GM18499 (cell line): ENCODE measurements at regions not wholly inside any gene's neighbourhood (a gene's known extent, or its start where the extent isn't known, plus 50 kb on each side); places are given as distances from the start of the nearest gene placed in this dataset.

ENCODE experiments used
- ATAC-seq: cut with Tn5 transposase; IDR thresholded peaks from one replicate; pipeline ENCODE4 v1.9.1; 2021; ENCODE audit warnings: moderate number of reproducible peaks; ENCODE audit not compliant: insufficient read depth, unreplicated experiment

DNA sequence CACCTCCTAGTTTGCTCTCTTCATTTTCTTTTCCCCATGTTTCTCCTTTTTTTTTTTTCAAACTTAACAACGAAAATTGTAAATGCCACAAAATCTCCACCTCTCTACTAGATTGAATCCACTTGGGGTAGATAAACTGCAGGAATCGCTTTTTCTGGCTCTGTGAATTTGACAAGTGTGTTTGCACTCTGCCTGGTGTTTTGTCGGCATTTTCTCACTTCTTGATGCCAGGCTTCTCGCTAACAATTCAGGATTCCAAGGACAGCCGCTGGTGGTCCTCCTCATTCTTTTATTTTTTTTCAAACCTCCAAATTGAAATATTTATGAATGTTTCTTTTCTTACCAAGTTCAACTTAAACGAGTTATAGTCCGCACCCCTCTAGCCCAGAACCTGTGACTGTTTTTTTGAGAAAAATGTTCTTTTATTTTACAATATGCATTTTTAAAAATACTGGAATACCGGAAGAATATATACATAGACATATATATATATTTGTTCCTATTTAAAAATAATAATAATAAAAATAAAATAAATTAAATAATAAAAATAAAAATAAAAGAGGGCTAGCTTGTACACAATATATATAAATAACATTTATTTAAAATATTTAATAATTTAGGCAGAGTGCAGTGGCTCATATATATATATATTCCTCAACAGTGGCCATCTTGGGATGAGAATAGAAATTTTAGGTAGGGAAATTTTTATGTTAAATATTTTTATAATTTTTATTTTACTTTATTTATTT lies 538.8 kb downstream of the TYW1 start:
- no peak for ATAC-seq

DNA sequence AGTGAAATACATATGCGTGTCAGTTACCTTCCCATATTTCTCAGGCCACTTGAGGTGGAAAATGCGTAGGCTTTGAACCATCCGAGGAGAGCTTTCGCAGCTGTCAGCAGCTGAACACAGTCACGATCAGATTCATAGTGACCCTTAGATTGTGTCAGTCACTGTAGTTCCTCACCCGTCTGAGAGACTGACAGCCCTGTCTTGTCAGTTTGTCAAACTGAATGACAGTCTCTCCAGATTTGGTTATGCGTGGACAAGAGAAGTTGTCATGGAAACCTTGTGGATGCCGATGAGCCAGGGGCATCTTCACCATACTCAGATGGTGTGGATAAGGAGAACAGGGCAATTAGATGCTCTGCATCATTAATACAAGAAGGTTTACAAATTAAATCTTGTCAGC lies 546.3 kb downstream of the TYW1 start:
- ATAC-seq: no peak

DNA sequence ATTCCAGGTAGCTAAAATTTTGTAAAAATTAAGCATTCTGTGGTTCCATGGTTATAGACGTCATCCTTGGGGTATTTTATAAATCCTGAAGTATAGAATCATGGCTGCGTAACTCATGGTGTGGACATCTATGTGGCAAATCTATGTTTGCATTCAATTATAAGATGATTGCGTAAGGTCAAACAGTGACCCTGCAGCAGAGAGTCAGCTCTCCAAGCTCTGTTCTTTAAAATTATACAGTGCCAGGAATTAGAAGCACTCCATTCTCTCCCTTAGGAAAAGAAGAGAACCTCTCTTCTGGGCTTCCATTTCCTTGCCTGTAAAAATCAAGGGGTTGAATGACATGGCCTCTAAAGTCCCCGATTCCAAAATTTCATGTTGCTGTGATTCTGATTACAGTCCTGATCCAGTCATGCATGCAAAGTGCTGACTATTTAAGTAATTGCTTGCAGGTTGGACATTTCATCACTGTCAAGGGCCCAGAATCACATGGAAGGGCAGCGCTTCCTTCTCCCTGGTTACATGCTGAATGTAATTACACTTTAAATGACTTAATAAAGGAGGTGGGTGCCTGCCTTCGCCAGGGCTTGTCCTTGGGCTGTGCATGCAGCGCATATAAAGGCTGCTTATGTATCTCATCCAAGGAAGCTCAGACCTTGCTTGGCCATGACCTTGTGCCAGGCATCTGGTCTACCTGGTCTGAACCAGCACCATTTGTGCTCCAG lies 550.7 kb downstream of the TYW1 start:
- ATAC-seq: no peak

DNA sequence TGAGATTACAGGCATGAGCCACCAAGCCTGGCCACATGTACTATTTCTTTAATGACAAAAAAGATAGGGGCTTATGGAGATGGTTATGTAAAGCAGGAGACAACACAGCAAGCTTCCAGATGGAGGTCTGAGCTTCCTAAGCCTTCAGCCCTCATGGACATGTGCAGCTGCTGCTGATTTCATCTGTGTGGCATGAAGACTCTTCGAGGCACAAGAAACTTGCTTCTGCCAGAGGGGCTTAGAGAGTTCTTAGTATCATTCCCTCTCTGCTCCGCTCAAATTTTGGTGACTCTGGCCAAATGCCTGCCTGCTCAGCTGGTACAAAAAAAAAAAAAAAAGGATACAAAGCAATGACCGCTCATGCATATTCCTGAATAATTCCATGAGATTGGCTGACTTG lies 552.5 kb downstream of the TYW1 start:
- no peak for ATAC-seq

DNA sequence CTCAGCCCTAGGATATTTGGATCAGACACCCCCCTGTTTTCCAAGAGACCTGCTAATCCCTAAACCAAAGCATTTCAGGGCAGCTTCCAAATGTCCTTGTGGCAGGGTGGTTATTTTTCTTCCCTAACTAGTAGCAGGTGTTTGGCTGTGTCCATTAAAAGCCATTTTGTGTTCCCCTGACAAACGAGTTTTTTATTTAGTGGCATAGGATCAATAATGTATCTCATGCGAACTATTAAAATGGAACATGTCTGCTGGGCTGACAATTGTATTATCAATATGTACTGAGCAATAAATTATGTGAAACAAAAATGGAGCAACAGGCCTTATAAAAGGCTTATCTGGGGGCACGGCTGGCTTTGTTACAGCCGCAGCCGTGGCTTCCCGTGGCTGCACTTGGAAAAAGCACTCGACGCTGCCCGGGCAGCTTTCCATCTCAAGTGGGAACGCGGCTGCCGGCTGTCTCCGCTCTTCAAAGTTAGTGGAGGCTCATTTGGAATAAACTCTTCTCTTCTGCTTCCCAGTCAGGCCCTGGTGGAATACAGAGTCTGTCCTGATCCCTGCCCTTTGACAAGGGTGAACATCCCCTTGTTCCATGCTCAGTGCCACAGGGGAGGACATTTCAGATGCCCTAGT lies 554.3 kb downstream of the TYW1 start:
- no peak for ATAC-seq

DNA sequence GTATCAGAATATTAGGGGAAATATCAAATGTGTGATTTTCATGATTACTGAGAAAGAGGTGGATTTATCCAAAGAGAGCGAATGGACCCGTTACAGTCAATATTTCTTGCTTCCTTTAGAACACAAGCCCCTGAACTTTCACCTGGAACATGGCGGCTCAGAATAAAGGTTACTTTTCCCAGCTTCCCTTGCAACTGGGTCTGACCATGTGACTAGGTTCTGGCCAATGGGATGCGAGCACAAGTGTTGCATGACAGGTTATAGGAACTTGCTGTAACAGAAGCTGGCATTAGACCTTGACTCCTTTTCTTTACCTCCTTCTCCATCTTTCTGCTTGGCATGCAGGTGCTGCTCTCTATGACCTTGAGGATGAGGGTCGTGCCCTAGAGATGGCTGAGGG lies 556.1 kb downstream of the TYW1 start:
- ATAC-seq: no peak

DNA sequence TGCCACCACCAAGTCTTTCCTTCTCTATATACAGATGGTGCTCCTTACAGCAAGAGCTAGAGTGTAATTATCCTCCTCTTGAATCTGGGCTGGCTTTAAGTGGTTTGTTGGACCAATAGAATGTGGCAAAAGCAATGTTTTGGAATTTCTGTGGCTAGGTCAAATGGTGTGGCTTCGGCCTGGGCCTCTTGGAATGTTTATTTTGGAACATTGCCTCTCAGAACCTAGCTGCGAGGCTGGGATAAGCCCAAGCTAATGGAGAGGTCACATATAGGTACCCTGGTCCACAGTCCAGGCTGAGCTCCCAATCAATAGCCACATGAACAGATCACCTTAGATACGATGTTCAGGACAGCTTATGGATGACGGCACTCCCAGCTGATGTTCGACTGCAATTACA lies 556.7 kb downstream of the TYW1 start:
- ATAC-seq: no peak

DNA sequence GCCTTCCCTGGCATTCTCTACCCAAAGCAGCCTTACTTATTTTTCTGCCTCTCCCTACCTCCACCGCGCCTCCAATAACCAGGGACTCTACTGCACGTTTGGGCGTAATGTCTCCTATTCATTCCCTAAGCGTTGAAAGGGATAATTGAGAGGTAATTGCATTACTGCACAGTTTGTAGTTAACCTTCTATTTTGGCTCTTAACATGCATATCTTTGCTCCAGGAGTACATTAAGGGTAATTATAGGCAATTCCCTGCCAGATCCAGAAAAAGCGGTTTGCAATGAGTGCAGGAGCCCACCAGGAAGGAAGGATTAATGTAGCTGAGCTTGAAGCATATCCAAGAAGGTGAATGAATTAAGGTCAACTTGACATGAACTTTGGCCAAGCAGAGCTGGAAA lies 558.4 kb downstream of the TYW1 start:
- no peak for ATAC-seq

DNA sequence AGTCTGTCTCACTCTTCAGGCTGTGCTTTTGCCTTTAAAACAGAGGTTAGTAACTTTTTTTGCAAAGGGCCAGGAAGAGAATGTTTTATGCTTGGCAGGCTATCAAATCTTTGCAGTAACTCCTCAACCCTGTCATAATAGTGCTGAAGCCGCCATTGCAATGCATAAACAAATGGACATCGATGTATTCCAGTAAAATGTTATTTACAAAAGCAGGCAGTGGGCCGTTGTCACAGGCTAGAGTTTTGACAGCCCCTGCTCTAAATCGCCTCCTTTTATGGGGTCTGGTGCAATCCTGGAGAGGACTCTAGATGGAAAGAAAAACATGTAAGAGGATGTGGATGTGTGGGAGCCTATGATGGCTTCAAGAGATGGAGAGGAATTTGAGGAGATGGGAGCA lies 568.3 kb downstream of the TYW1 start:
- ATAC-seq: no peak

DNA sequence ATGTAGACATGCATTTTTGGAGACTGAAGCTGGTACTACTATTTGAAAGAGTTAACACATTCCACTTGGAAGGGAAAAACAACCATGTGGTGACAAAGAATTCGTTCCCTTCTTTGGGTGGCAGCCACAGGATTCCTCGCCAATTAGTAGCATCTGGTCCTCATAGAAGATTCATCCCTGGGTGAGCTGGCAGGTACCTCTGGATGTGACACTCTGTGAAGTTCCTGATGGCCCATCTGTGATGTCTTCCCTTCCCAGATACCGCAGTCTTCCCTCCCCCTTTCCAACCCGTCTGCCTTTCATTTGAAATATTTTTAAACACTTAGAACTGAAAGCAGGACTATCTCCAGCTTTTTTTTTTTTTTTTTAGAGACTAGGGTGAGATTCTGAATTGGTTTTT lies 569.5 kb downstream of the TYW1 start:
- ATAC-seq: no peak

DNA sequence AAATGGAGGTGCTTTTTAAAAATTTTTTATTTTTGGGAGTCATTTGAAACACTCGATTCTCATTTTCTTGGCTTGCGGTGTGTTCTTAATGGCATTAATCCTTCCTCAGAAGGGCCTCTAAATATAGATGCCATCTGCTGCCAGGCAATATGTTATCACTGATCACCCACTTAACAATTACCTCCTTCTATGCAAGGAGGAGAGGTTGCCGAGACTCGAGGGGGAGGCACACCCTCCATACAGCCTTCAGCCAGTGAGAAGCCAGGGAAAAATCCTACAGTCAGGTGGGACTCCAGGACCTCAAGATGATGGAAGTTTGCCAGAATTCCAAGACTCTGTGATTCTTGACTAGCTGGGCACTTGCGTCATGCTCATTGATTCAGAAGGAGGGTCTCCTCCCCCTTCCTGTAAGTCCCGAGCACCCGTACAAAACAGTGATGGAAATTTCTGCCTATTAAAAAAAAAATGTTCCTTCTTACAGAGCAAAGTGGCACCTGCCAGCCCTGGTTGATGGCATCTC lies 574.5 kb downstream of the TYW1 start:
- ATAC-seq: no peak

DNA sequence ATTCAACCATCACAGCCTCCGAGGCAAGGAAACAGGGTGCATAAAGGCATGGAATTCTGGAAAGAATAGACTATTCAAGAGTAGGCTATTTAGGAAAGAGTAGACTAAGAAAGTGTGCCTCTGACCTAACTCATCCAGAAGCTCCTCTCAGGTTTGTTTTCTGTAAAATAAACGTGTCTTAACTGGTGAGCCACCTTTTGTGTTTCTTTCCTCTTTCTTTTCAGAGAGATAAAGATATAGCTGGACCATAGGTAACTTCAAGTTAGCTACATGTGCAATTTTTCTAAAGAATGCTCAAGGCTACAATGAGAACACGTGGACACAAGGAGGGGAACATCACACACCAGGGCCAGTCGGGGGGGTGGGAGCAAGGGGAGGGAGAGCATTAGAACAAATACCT lies 577.0 kb downstream of the TYW1 start:
- no peak for ATAC-seq

DNA sequence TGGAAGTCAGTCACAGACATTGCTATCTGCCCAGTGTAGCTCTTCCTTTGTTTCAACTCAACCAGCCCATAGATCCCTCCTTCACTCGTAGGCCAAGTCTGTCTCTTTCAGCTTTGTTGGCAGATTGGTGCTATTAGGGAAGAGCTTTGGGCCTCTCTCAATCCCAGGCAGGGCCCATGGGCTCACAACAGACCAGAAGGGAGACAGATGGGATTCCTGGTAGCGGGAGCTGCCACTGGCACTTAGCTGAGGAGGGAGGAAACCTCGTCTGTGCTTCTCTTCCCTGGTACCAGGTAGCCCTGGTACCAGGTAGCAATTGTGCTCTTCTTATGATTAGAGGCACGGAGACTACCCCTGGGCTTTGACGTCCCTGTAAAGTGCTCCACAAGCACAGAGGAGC lies 592.0 kb downstream of the TYW1 start:
- ATAC-seq: no peak

DNA sequence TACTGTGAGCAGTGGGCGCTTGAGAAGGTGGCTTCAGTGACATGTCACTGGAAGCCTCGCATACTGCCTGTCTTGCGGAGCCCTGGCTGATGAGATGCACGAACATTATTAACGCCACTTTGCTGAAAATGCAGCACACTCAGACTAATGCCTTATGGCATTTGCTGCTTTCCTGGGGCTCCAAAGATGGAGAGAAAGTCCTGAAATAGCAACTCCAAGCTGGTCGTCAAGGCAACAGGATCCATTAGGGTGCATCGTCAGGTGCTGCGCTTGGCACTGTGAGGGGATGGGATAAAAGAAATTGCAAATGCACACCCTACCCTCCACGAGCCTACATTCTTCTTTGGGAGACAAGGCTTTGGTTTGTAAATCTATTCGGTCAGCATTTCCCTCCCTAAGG lies 592.5 kb downstream of the TYW1 start:
- no peak for ATAC-seq

DNA sequence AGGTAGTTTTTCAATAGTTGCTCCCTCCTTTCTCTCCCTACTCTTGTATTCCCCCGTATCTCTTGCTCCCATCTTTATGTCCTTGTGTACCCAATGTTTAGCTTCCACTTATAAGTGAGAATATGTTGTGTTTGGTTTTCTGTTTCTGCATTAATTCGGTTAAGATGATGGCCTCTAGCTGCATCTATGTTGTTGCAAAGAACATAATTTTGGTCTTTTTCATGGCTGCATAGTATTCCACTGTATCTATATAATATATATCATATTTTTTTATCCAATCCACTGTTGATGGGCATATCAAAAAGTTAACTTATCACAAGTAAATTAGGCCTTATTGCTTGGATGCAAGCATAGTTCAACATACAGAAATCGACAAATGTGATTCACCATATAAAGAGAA lies 594.0 kb downstream of the TYW1 start:
- ATAC-seq: no peak

DNA sequence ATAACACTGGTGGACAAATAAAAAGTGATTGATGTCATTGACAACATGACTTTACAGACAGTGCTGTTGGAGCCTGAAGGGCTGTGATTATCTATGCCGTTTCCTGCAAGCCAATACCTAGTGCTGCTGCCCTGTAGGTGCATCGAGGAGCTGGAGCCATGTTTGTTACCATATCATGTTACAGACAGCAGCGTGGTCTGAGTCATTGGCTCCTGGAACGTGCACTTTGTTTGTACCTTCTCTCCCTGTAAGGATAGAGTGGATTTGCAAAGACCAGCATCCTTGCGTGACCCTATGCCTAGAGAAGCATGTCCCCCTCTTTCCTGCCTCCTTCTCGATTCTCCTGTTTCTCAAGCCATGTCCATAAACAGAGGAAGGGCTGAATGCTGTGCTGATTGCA lies 597.2 kb downstream of the TYW1 start:
- no peak for ATAC-seq

DNA sequence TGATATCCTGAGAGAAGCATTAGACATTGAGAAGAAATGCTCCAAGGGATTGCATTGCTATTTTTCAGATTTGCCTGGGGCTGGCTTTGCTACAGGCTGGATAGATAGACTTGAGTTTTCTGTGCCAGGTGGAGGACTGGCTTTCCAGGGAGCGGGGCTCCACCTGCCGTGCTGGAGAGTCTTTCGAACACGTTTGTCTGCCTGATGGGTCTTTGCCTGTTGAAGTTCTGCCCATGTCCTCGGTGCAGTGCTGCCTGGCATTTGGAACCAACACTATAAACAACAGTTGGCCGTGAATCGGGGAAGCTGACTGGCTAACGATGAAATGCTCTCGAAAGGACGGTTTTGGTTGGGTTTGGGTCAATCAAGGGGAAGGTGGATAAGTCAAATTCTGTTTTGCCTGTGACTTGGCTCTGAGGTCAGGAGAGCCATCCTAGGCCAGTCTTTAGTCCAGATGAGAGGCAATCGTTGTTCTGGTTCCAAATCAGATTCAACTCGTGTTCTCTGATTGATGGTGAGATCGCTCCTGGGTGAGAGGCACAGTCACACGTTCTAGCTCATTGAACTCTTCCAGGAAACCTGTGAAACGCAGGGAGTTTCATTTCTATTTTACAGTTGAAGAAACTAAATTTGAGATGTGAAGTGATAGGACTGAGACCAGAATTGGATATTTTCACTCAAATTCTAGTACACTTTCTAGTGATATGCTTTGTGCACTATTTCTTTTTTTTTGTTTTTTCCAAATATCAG lies 599.0 kb downstream of the TYW1 start:
- no peak for ATAC-seq

DNA sequence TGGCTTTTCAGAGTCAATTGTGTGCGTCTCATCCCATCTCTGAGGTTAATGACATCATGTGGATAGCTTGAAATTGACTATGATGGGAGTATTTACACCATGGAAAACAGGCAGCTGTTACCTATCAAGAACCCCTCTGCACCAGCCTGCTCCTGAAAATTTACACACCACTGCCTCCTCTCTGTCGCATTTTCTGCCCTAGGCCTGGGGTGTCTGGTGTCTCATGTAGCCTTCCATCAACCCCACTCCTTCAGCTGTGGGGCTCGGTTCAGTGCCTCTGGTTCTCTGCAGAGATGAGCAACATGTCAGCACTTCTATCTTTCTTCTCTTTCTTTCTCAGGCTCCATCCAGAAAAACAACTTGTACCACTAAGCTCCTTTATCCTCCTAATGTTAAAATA lies 600.5 kb downstream of the TYW1 start:
- no peak for ATAC-seq

DNA sequence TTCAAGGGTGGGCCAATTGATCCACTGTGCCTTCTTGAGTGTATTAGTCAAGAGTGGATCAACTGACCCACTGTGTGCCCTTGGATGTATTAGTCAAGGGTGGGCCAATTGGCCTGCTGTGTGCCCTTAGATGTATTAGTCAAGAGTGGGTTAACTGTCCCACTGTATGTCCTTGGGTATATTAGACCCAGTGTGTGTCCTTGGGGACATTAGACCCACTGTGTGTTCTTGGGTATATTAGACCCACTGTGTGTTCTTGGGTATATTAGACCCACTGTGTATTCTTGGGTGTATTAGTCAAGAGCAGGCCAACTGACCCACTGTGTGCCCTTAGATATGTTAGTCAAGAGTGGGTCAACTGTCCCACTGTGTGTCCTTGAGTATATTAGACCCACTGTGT lies 601.8 kb downstream of the TYW1 start:
- no peak for ATAC-seq

DNA sequence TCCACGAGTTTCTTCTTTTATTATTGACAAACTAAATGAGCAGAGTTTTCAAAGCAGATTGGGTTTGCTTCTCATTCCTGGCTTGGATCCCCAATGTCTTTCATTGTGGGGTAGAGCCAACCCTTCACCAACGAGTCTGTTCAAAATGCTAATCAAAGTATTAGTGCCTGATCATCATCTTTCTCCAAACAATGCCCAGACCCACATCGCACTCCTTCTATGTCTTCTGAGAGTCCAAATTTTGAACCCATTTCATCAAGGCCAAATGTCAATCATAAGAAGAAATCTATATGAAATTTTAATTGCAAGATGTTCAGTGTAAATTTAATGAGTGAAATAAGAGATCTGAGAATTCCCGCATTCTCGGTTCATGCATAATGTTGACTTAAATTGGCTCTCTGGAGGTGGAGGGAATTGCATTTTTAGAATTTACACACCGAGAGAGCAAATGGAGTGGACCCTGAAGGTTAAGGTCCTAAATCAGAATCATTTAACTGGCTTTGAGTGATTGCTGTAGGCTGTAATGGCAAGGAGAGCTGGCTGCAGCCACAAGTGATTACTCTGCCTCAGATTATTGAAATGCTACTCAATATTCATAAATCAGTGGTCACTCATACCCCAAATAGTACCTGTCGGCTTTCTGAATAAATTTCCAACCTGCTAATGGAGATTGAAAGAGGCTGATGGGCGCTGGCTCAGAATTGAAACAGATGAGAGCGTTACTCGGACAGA lies 602.9 kb downstream of the TYW1 start:
- no peak for ATAC-seq
